Neural progenitor cell (in vitro differentiated cells): ENCODE measurements at regions not wholly inside any gene's neighbourhood (a gene's known extent, or its start where the extent isn't known, plus 50 kb on each side); places are given as distances from the start of the nearest gene placed in this dataset.

ENCODE experiments used
- DNase-seq: peaks from one replicate; pipeline ENCODE4 v3.0.0-alpha.2; 2016; ENCODE audit warnings: low spot score
- H2AFZ ChIP-seq: fragments of 200-600 bp; sonication (generic); replicated peaks from 2 replicates; pipeline ENCODE4 v1.6.1; 2016; ENCODE audit warnings: antibody characterized with exemption
- H3F3A ChIP-seq: fragments of 200-600 bp; sonication (generic); 2 replicates; pipeline ENCODE4 v1.6.1; 2016; ENCODE audit warnings: antibody characterized with exemption, low read depth
- H3K27ac ChIP-seq: fragments of 200-600 bp; sonication (generic); 2 replicates; pipeline ENCODE4 v1.5.1; 2016; ENCODE audit warnings: mild to moderate bottlenecking
- H3K27me3 ChIP-seq: fragments of 200-600 bp; sonication (generic); 2 replicates; pipeline ENCODE4 v1.6.1; 2016; ENCODE audit warnings: mild to moderate bottlenecking, moderate library complexity
- H3K36me3 ChIP-seq: fragments of 200-600 bp; sonication (generic); 2 replicates; pipeline ENCODE4 v1.5.1; 2016
- H3K4me1 ChIP-seq: fragments of 200-600 bp; sonication (generic); 2 replicates; pipeline ENCODE4 v1.6.1; 2016; ENCODE audit warnings: mixed run types
- H3K4me2 ChIP-seq: fragments of 200-600 bp; sonication (generic); 2 replicates; pipeline ENCODE4 v1.6.1; 2016
- H3K4me3 ChIP-seq: fragments of 200-600 bp; sonication (generic); 2 replicates; pipeline ENCODE4 v1.5.1; 2016
- H3K79me2 ChIP-seq: fragments of 200-600 bp; sonication (generic); 2 replicates; pipeline ENCODE4 v1.6.1; 2016; ENCODE audit warnings: low read depth
- H3K9ac ChIP-seq: fragments of 200-600 bp; sonication (generic); 2 replicates; pipeline ENCODE4 v1.6.1; 2016
- H3K9me3 ChIP-seq: fragments of 200-600 bp; sonication (generic); 2 replicates; pipeline ENCODE4 v1.5.1; 2016; ENCODE audit warnings: low read depth
- H4K20me1 ChIP-seq: fragments of 200-600 bp; sonication (generic); 2 replicates; pipeline ENCODE4 v1.6.1; 2016; ENCODE audit warnings: low read depth
- H3K27ac Mint-ChIP-seq: 3 replicates; pipeline ENCODE4 v1.8.0; 2021; ENCODE audit warnings: mixed read lengths
- H3K27me3 Mint-ChIP-seq: 2 replicates; pipeline ENCODE4 v1.8.0; 2022; ENCODE audit warnings: low read depth, mild to moderate bottlenecking, inconsistent platforms, moderate library complexity, mixed read lengths; ENCODE audit not compliant: insufficient read depth
- H3K36me3 Mint-ChIP-seq: 3 replicates; pipeline ENCODE4 v1.8.0; 2021; ENCODE audit warnings: mixed read lengths
- H3K4me1 Mint-ChIP-seq: 3 replicates; pipeline ENCODE4 v1.8.0; 2021; ENCODE audit warnings: mixed read lengths
- H3K4me3 Mint-ChIP-seq: 3 replicates; pipeline ENCODE4 v1.8.0; 2021; ENCODE audit warnings: mild to moderate bottlenecking, moderate library complexity, mixed read lengths
- H3K9me3 Mint-ChIP-seq: 3 replicates; pipeline ENCODE4 v1.8.0; 2020; ENCODE audit warnings: mixed read lengths
- CTCF ChIP-seq: fragments of 200-600 bp; sonication (generic); IDR thresholded peaks from 2 replicates; pipeline ENCODE4 v1.5.1; 2017; ENCODE audit warnings: antibody characterized with exemption, mild to moderate bottlenecking
- EZH2 ChIP-seq: fragments of 200-600 bp; sonication (generic); IDR thresholded peaks from 2 replicates; pipeline ENCODE4 v1.6.1; 2017; ENCODE audit warnings: antibody characterized with exemption, mild to moderate bottlenecking, moderate library complexity
- EZH2phosphoT487 ChIP-seq: fragments of 200-600 bp; sonication (generic); IDR thresholded peaks from 2 replicates; pipeline ENCODE4 v1.6.1; 2017; ENCODE audit warnings: antibody characterized with exemption

GRCh38 chr11:15880291-15880690 is 476.1 kb downstream of the SOX6 start:
- H3K9me3 ChIP-seq = no peaks in the 10 kb centered on the region
- H3K36me3 Mint-ChIP-seq = peaks cover 1% of the 10 kb centered on the region
- H3K27ac ChIP-seq = no peak overlapping the region
- H3K4me3 ChIP-seq = no peak overlapping the region
- H3K79me2 ChIP-seq = no peaks in the 10 kb centered on the region
- no peaks in the 10 kb centered on the region for H3K9me3 Mint-ChIP-seq
- H3F3A ChIP-seq = peaks cover 15% of the 10 kb centered on the region
- no peaks in the 10 kb centered on the region for H3K36me3 ChIP-seq
- H2AFZ ChIP-seq = no peak overlapping the region
- TF ChIP-seq CTCF (no peak), EZH2 (no peak), EZH2phosphoT487 (no peak)
- peak overlapping the region; percentile 47 for H3K27ac Mint-ChIP-seq
- no peak overlapping the region for H3K4me2 ChIP-seq
- H3K27me3 ChIP-seq = no peaks in the 10 kb centered on the region
- no peak overlapping the region for H3K9ac ChIP-seq
- H4K20me1 ChIP-seq = peaks cover 4% of the 10 kb centered on the region
- H3K4me3 Mint-ChIP-seq = no peak overlapping the region
- DNase-seq = no peak
- H3K27me3 Mint-ChIP-seq = peaks cover 4% of the 10 kb centered on the region
- H3K4me1 Mint-ChIP-seq = peaks cover 57% of the 10 kb centered on the region
- H3K4me1 ChIP-seq = peaks cover 25% of the 10 kb centered on the region

- H3K4me3 ChIP-seq = no peak overlapping the region
- Mint-ChIP-seq H3K36me3 (peaks cover 1% of the 10 kb centered on the region), H3K9me3 (no peaks in the 10 kb centered on the region), H3K4me1 (peaks cover 53% of the 10 kb centered on the region), H3K27me3 (peaks cover 7% of the 10 kb centered on the region), H3K4me3 (no peak overlapping the region), H3K27ac (no peak overlapping the region)
- TF ChIP-seq CTCF (no peak), EZH2 (no peak), EZH2phosphoT487 (no peak)
- H3K27me3 ChIP-seq = no peaks in the 10 kb centered on the region
- no peaks in the 10 kb centered on the region for H3K36me3 ChIP-seq
- no peaks in the 10 kb centered on the region for H3K79me2 ChIP-seq
- H4K20me1 ChIP-seq = no peaks in the 10 kb centered on the region
- no peaks in the 10 kb centered on the region for H3K9me3 ChIP-seq
- no peak overlapping the region for H3K9ac ChIP-seq
- H3K27ac ChIP-seq = no peak overlapping the region
- H3K4me1 ChIP-seq = peaks cover 11% of the 10 kb centered on the region
- H3K4me2 ChIP-seq = no peak overlapping the region
- no peak overlapping the region for H2AFZ ChIP-seq
- no peaks in the 10 kb centered on the region for H3F3A ChIP-seq
- no peak for DNase-seq
Measured at GRCh38 chr11:15882876-15883454, 473.4 kb downstream of the SOX6 start.

GRCh38 chr11:15883455-15883920 is 472.9 kb downstream of the SOX6 start:
- Histone ChIP-seq H3K9me3 (no peaks in the 10 kb centered on the region), H3F3A (no peaks in the 10 kb centered on the region), H3K4me3 (no peak overlapping the region), H3K27me3 (no peaks in the 10 kb centered on the region), H2AFZ (no peak overlapping the region), H3K36me3 (no peaks in the 10 kb centered on the region), H3K27ac (no peak overlapping the region), H3K9ac (no peak overlapping the region), H3K4me2 (no peak overlapping the region), H4K20me1 (no peaks in the 10 kb centered on the region), H3K4me1 (peaks cover 16% of the 10 kb centered on the region), H3K79me2 (no peaks in the 10 kb centered on the region)
- no peak overlapping the region for H3K4me3 Mint-ChIP-seq
- H3K9me3 Mint-ChIP-seq = no peaks in the 10 kb centered on the region
- H3K36me3 Mint-ChIP-seq = peaks cover 1% of the 10 kb centered on the region
- no peak for DNase-seq
- H3K27me3 Mint-ChIP-seq = peaks cover 7% of the 10 kb centered on the region
- peaks cover 57% of the 10 kb centered on the region for H3K4me1 Mint-ChIP-seq
- TF ChIP-seq EZH2phosphoT487 (no peak), CTCF (no peak), EZH2 (no peak)
- H3K27ac Mint-ChIP-seq = peak overlapping the region; percentile 42
